ENCODE measurements at regions not wholly inside any gene's neighbourhood (a gene's known extent, or its start where the extent isn't known, plus 50 kb on each side); places are given as distances from the start of the nearest gene placed in this dataset.
"Not testable (repeated sequence)": the region's sequence is repeated elsewhere in the genome, so short reads cannot be mapped to it uniquely, and the experiment has no call there.

GRCh38 chr3:22401499-22401898 is 650.5 kb upstream of the ZNF385D start:
- no peak for DNase-seq

GRCh38 chr3:22414239-22414638 is 663.2 kb upstream of the ZNF385D start:
- DNase-seq, result no peak

- DNase-seq, result not testable (repeated sequence)
Observed at GRCh38 chr3:22416838-22417446, 665.9 kb upstream of the ZNF385D start.

- DNase-seq, result no peak
Observed at GRCh38 chr3:22419261-22419660, 668.3 kb upstream of the ZNF385D start.

GRCh38 chr3:22421589-22421988 is 670.6 kb upstream of the ZNF385D start:
- DNase-seq, result no peak

GRCh38 chr3:22431334-22431733 is 680.3 kb upstream of the ZNF385D start:
- DNase-seq, result no peak

GRCh38 chr3:22439626-22440025 is 688.6 kb upstream of the ZNF385D start:
- DNase-seq, result no peak

GRCh38 chr3:22441711-22442110 is 690.7 kb upstream of the ZNF385D start:
- DNase-seq, result no peak

GRCh38 chr3:22443571-22444233 is 692.7 kb upstream of the ZNF385D start:
- DNase-seq, result no peak

- DNase-seq, result not testable (repeated sequence)
Observed at GRCh38 chr3:22445336-22445735, 694.3 kb upstream of the ZNF385D start.

- no peak for DNase-seq
Observed at GRCh38 chr3:22450786-22451400, 699.9 kb upstream of the ZNF385D start.

GRCh38 chr3:22451501-22451900 is 700.5 kb upstream of the ZNF385D start:
- DNase-seq, result no peak

GRCh38 chr3:22453906-22454535 is 703.0 kb upstream of the ZNF385D start:
- DNase-seq, result no peak

GRCh38 chr3:22469995-22470394 is 719.0 kb upstream of the ZNF385D start:
- DNase-seq, result no peak

- no peak for DNase-seq
Observed at GRCh38 chr3:22471557-22471956, 720.5 kb upstream of the ZNF385D start.

GRCh38 chr3:22474706-22475445 is 723.9 kb upstream of the ZNF385D start:
- no peak for DNase-seq

- DNase-seq, result no peak
Observed at GRCh38 chr3:22475665-22476240, 724.7 kb upstream of the ZNF385D start.

GRCh38 chr3:22476976-22477375 is 726.0 kb upstream of the ZNF385D start:
- no peak for DNase-seq

GRCh38 chr3:22485954-22486353 is 717.2 kb upstream of the UBE2E2 start:
- DNase-seq, result no peak

- DNase-seq, result no peak
Observed at GRCh38 chr3:22490747-22491146, 712.4 kb upstream of the UBE2E2 start.

- DNase-seq, result no peak
Observed at GRCh38 chr3:22491344-22491743, 711.8 kb upstream of the UBE2E2 start.

GRCh38 chr3:22492342-22492741 is 710.8 kb upstream of the UBE2E2 start:
- DNase-seq, result no peak

GRCh38 chr3:22495241-22495640 is 707.9 kb upstream of the UBE2E2 start:
- no peak for DNase-seq
